Adrenal gland (tissue), 5 donors: ENCODE measurements at regions not wholly inside any gene's neighbourhood (a gene's known extent, or its start where the extent isn't known, plus 50 kb on each side); places are given as distances from the start of the nearest gene placed in this dataset.

ENCODE experiments used
- CTCF ChIP-seq, 6 experiments: fragments of 450-650 bp in 4 of 6; fragments of 200-600 bp in 2 of 6; sonication (generic) in 1 of 6; IDR thresholded peaks; 1 replicate in 5 of 6; 2 replicates in 1 of 6; pipeline versions ENCODE4 v1.5.1 to v1.8.0; 2016 to 2021; ENCODE audit warnings: antibody characterized with exemption in 6 of 6, mild to moderate bottlenecking in 2 of 6, moderate library complexity in 1 of 6
- POLR2A ChIP-seq, 2 donors: fragments of 450-650 bp; IDR thresholded peaks; one replicate each; pipeline ENCODE4 v1.6.1; 2017; ENCODE audit warnings: antibody characterized with exemption in 2 of 2, mild to moderate bottlenecking in 2 of 2, moderate library complexity in 1 of 2
- donor health status: DM: no; HTN: no; CAD: no.

- TF ChIP-seq CTCF (IDR thresholded peaks at IDR 0.05) (no peak), POLR2A (IDR thresholded peaks at IDR 0.05) (no peak)
Measured at GRCh38 chr21:20083925-20084324, 914.3 kb upstream of the NCAM2 start.
